ENCODE measurements at regions not wholly inside any gene's neighbourhood (a gene's known extent, or its start where the extent isn't known, plus 50 kb on each side); places are given as distances from the start of the nearest gene placed in this dataset.
"Not testable (repeated sequence)": the region's sequence is repeated elsewhere in the genome, so short reads cannot be mapped to it uniquely, and the experiment has no call there.

GRCh38 chr10:43929122-43929521 lies 280.4 kb upstream of the ZNF32 start:
- TF ChIP-seq POLR2AphosphoS5 (IDR thresholded peaks at IDR 0.05; ENCODE audit: low read depth, low read length): no peak
- no peak for TF ChIP-seq POLR2A (IDR thresholded peaks at IDR 0.05; ENCODE audit: low read depth, low read length)
- TF ChIP-seq TAF1 (IDR thresholded peaks at IDR 0.05; ENCODE audit: borderline replicate concordance, low read depth, low read length): no peak
- no peak for DNase-seq (ENCODE audit: insufficient read length)
- FAIRE-seq: no peak

DNA sequence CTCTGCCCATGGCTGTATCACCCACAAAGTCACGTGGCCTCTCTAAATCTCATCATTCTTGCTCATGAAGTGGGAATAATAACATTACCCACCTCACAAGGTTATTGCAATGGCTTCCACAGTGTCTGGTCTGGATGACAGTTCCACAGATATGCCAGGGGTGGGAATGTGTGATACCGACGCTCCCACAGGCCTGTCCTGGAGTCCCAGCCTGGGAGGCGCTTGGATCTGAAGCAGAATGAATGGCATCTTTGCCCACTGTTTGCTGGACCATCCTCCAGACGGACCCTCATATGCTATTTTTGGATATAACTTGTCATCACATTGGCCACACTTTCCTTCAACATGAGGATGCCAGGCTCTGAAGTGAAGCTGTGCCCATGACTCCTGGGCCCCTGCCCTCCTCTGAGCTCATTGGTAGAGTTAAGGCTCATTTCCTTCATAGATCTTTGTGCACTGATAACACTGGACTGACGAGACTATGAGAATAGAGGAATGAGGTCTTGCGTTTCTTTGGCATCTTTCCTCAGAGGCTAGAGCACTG lies 279.8 kb upstream of the ZNF32 start:
- TF ChIP-seq POLR2AphosphoS5 (IDR thresholded peaks at IDR 0.05; ENCODE audit: low read depth, low read length): no peak
- no peak for TF ChIP-seq POLR2A (IDR thresholded peaks at IDR 0.05; ENCODE audit: low read depth, low read length)
- no peak for TF ChIP-seq TAF1 (IDR thresholded peaks at IDR 0.05; ENCODE audit: borderline replicate concordance, low read depth, low read length)
- no peak for FAIRE-seq
- no peak for DNase-seq (ENCODE audit: insufficient read length)

- TF ChIP-seq TAF1 (IDR thresholded peaks at IDR 0.05; ENCODE audit: borderline replicate concordance, low read depth, low read length): no peak
- no peak for TF ChIP-seq POLR2A (IDR thresholded peaks at IDR 0.05; ENCODE audit: low read depth, low read length)
- TF ChIP-seq POLR2AphosphoS5 (IDR thresholded peaks at IDR 0.05; ENCODE audit: low read depth, low read length): no peak
- FAIRE-seq: no peak
- no peak for DNase-seq (ENCODE audit: insufficient read length)
Measured at GRCh38 chr10:43926875-43927406, 278.3 kb upstream of the ZNF32 start.

DNA sequence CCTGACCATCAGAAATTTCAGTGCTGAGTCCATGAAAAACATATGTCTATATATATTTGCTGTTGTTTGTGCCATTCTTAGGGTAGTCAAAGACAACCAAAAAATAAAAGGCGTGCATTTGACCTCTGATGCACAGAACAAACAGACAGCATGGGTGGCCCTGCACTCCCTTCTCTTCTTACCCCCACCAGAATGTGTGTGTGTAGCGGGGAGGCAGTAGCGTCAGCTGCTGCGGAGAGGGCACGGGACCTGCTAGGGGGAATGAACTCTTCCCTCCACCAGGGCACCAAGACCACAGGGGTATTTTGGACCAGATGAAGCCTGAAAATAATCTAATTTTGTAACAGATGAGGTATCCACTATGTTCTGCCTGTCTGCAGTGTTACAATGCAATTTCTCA lies 277.7 kb upstream of the ZNF32 start:
- no peak for DNase-seq (ENCODE audit: insufficient read length)
- FAIRE-seq: no peak

DNA sequence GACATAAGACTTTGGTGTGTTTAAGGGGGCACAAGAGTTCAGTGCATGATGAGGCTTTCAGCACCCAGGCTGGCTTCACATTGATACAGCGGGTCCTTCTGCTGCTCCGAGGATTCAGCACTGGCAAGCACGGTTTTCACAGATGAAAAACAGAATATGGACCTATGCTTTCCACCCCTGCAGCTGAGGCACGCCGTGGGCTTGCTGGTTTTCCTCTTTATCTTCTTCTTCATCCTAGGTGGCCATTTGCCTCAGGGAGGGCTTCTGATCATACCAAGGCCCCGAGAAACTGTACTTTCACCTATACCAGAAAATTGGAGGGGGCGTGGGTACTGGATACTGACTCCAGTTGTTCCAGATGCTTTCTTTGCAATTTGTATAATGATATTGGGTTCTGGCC lies 277.1 kb upstream of the ZNF32 start:
- TF ChIP-seq POLR2A (IDR thresholded peaks at IDR 0.05; ENCODE audit: low read depth, low read length): no peak
- no peak for TF ChIP-seq POLR2AphosphoS5 (IDR thresholded peaks at IDR 0.05; ENCODE audit: low read depth, low read length)
- no peak for TF ChIP-seq TAF1 (IDR thresholded peaks at IDR 0.05; ENCODE audit: borderline replicate concordance, low read depth, low read length)
- no peak for FAIRE-seq
- no peak for DNase-seq (ENCODE audit: insufficient read length)

More for the DNA sequence above, 277.7 kb upstream of the ZNF32 start:
- TF ChIP-seq POLR2AphosphoS5 (IDR thresholded peaks at IDR 0.05; ENCODE audit: low read depth, low read length) (no peak), TAF1 (IDR thresholded peaks at IDR 0.05; ENCODE audit: borderline replicate concordance, low read depth, low read length) (no peak)

- no peak for TF ChIP-seq POLR2A (IDR thresholded peaks at IDR 0.05; ENCODE audit: low read depth, low read length)
- no peak for TF ChIP-seq POLR2AphosphoS5 (IDR thresholded peaks at IDR 0.05; ENCODE audit: low read depth, low read length)
- TF ChIP-seq TAF1 (IDR thresholded peaks at IDR 0.05; ENCODE audit: borderline replicate concordance, low read depth, low read length): no peak
- DNase-seq (ENCODE audit: insufficient read length) (no peak), FAIRE-seq (no peak)
Measured at GRCh38 chr10:43923328-43923727, 274.6 kb upstream of the ZNF32 start.

DNA sequence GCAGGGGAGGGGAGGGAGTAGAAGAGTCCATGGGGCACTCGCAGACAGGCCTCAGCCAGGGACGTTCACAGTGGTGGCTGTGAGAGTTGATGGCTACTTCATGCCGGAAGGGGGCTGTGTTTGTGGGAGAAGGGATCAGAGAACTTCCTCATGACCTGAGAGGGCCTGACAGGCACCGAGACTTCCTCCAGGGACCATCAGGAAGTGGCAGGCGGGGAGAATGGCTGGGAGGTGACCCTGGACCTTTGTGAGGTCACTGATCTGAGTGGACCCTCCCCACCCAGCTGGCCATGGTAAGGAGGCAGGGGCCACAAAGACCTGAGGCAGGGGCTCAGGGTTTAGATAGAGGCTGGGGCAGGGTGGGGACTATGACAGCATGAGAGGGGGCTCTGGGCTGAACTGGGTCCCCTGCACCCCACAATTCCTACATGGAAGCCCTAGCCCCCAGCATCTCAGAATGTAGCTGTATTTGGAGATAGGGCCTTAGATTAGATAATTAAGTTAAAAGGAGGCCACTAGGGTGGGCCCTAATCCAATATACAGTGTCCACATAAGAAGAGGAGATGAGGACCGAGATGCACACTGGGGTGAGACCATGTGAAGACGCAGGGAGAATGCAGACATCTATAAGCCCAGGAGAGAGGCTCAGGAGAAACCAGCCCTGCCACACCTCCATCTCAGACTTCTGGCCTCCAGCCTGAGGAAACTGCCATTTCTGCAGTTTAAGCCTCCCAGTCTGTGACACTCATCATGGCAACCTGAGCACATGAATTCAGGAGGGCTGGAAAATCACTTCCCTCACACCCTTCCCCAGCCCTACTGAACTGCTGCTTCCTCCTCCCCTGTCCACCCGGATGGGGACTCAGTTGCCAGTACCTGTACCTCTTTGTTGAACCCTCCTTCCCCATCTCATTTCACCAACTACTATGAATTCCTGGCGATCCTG lies 273.9 kb upstream of the ZNF32 start:
- DNase-seq (ENCODE audit: insufficient read length): no peak
- no peak for FAIRE-seq
- TF ChIP-seq POLR2AphosphoS5 (IDR thresholded peaks at IDR 0.05; ENCODE audit: low read depth, low read length) (no peak), TAF1 (IDR thresholded peaks at IDR 0.05; ENCODE audit: borderline replicate concordance, low read depth, low read length) (no peak), POLR2A (IDR thresholded peaks at IDR 0.05; ENCODE audit: low read depth, low read length) (no peak)

GRCh38 chr10:43921881-43922280 lies 273.2 kb upstream of the ZNF32 start:
- no peak for FAIRE-seq
- no peak for TF ChIP-seq POLR2A (IDR thresholded peaks at IDR 0.05; ENCODE audit: low read depth, low read length)
- TF ChIP-seq POLR2AphosphoS5 (IDR thresholded peaks at IDR 0.05; ENCODE audit: low read depth, low read length): no peak
- TF ChIP-seq TAF1 (IDR thresholded peaks at IDR 0.05; ENCODE audit: borderline replicate concordance, low read depth, low read length): no peak
- DNase-seq (ENCODE audit: insufficient read length): no peak

- DNase-seq (ENCODE audit: insufficient read length) (no peak), FAIRE-seq (no peak)
- no peak for TF ChIP-seq TAF1 (IDR thresholded peaks at IDR 0.05; ENCODE audit: borderline replicate concordance, low read depth, low read length)
- no peak for TF ChIP-seq POLR2AphosphoS5 (IDR thresholded peaks at IDR 0.05; ENCODE audit: low read depth, low read length)
- no peak for TF ChIP-seq POLR2A (IDR thresholded peaks at IDR 0.05; ENCODE audit: low read depth, low read length)
Measured at GRCh38 chr10:43921478-43921877, 272.8 kb upstream of the ZNF32 start.

- FAIRE-seq; DNase-seq (ENCODE audit: insufficient read length): not testable (repeated sequence)
Measured at GRCh38 chr10:43920236-43920758, 271.6 kb upstream of the ZNF32 start.

- TF ChIP-seq TAF1 (IDR thresholded peaks at IDR 0.05; ENCODE audit: borderline replicate concordance, low read depth, low read length) (no peak), POLR2A (IDR thresholded peaks at IDR 0.05; ENCODE audit: low read depth, low read length) (no peak), POLR2AphosphoS5 (IDR thresholded peaks at IDR 0.05; ENCODE audit: low read depth, low read length) (no peak)
- DNase-seq (ENCODE audit: insufficient read length): no peak
- no peak for FAIRE-seq
Measured at GRCh38 chr10:43913676-43914235, 265.1 kb upstream of the ZNF32 start.

Data from GM12892 (cell line).